SK-N-SH (cell line): ENCODE measurements at regions not wholly inside any gene's neighbourhood (a gene's known extent, or its start where the extent isn't known, plus 50 kb on each side); places are given as distances from the start of the nearest gene placed in this dataset.

Experiments used
- EP300 ChIP-seq, 2 experiments: IDR thresholded peaks; 2 replicates each; pipeline versions ENCODE4 v1.4.0 to v1.6.1; 2012; ENCODE audit warnings: borderline replicate concordance in 1 of 2, low read depth in 1 of 2, low read length in 1 of 2
- TF ChIP-seq, protein P1 (sequence below): fragments of 200-600 bp; sonication (generic); IDR thresholded peaks from 2 replicates; pipeline ENCODE4 v1.6.1; 2017; ENCODE audit warnings: antibody characterized with exemption, mild to moderate bottlenecking, moderate library complexity

DNA sequence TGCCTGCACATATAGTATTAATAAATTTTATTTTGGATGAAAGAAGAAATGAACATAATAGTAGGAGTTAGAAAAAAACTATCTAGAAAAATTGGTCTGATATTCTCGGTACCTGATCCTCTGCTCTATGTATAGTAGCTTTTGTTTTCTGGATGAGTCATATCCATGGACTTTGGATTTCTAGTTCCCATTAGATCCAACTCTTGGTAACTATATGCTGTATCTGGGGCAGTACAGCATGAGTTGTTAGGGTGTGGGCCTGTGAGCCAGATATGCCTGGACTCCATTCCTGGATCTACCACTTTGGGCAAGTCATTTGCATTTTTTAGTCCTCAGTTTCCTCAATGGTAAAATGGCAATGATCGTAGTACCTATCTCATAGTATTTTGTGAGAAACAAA is 372.2 kb upstream of the PKN2 start:
- TF ChIP-seq, protein P1, sequence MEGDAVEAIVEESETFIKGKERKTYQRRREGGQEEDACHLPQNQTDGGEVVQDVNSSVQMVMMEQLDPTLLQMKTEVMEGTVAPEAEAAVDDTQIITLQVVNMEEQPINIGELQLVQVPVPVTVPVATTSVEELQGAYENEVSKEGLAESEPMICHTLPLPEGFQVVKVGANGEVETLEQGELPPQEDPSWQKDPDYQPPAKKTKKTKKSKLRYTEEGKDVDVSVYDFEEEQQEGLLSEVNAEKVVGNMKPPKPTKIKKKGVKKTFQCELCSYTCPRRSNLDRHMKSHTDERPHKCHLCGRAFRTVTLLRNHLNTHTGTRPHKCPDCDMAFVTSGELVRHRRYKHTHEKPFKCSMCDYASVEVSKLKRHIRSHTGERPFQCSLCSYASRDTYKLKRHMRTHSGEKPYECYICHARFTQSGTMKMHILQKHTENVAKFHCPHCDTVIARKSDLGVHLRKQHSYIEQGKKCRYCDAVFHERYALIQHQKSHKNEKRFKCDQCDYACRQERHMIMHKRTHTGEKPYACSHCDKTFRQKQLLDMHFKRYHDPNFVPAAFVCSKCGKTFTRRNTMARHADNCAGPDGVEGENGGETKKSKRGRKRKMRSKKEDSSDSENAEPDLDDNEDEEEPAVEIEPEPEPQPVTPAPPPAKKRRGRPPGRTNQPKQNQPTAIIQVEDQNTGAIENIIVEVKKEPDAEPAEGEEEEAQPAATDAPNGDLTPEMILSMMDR, result no peak
- no peak for TF ChIP-seq EP300 (IDR thresholded peaks at IDR 0.05; ENCODE audit: borderline replicate concordance in 1 of 2, low read depth in 1 of 2, low read length in 1 of 2)
